Uterus (tissue), 3 donors: ENCODE measurements at regions not wholly inside any gene's neighbourhood (a gene's known extent, or its start where the extent isn't known, plus 50 kb on each side); places are given as distances from the start of the nearest gene placed in this dataset.
"Not testable (repeated sequence)": the region's sequence is repeated elsewhere in the genome, so short reads cannot be mapped to it uniquely, and the experiment has no call there.

Experiments used
- DNase-seq, 2 donors: peaks; one replicate each; pipeline ENCODE4 v3.0.0-alpha.2; 2019 to 2020
- H3K27ac ChIP-seq, 2 donors: fragments of 200-600 bp; sonication (generic); 1 replicate in 1 of 2; 2 replicates in 1 of 2; pipeline ENCODE4 v1.5.1; 2016 to 2018
- H3K27me3 ChIP-seq, 2 donors: fragments of 200-600 bp; sonication (generic); one replicate each; pipeline ENCODE4 v1.5.1; 2018 to 2019; ENCODE audit warnings: control low read depth in 1 of 2
- H3K36me3 ChIP-seq, 2 donors: fragments of 200-600 bp; sonication (generic); one replicate each; pipeline ENCODE4 v1.5.1; 2019; ENCODE audit warnings: control low read depth in 1 of 2
- H3K4me1 ChIP-seq, 2 donors: fragments of 200-600 bp; sonication (generic); one replicate each; pipeline ENCODE4 v1.5.1; 2018 to 2019; ENCODE audit warnings: control low read depth in 1 of 2
- H3K4me3 ChIP-seq, 2 donors: fragments of 200-600 bp; sonication (generic); 1 replicate in 1 of 2; 2 replicates in 1 of 2; pipeline ENCODE4 v1.5.1; 2018 to 2019; ENCODE audit warnings: mild to moderate bottlenecking in 1 of 2
- H3K9me3 ChIP-seq, 2 donors: fragments of 200-600 bp; sonication (generic); one replicate each; pipeline ENCODE4 v1.5.1; 2019; ENCODE audit warnings: control low read depth in 1 of 2
- POLR2A ChIP-seq, 2 donors: fragments of 450-650 bp; IDR thresholded peaks; one replicate each; pipeline ENCODE4 v1.6.1; 2016; ENCODE audit warnings: antibody characterized with exemption in 2 of 2, mild to moderate bottlenecking in 1 of 2, moderate library complexity in 1 of 2
- intact Hi-C: fragments of 100-400 bp; cut with DNase I; formaldehyde crosslinking; loops from one replicate; pipeline ENCODE4 v1.15.1; 2023; ENCODE audit warnings: low total_unique reads
- TF ChIP-seq, protein P1 (sequence below), 4 experiments: fragments of 200-600 bp in 2 of 4; fragments of 450-650 bp in 2 of 4; sonication (generic) in 2 of 4; IDR thresholded peaks; one replicate each; pipeline ENCODE4 v1.5.1; 2016 to 2019; ENCODE audit warnings: antibody characterized with exemption in 4 of 4, mild to moderate bottlenecking in 2 of 4, moderate library complexity in 1 of 4
- donor health status: DM: yes; HTN: yes; CAD: no.

DNA sequence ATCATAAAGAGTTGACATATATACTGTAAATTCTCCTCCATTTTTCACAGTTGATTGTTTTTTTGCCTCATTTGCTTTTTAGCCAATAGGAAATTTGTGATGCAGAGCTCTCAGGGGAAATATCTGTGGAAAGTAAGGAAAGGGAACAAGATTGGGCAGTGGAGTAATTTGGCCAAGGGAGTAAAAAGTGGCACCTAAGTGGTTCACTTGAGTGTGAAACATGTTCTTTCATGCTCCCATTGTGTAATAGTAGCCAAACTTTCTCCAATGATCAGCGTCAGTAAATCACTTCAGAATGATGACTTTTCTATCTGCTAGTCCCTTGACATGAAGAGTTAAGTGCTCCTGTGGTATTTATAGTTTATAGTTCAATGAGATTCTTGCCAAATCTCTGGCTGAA lies 141.9 kb upstream of the KCNJ3 start:
- no peak for TF ChIP-seq POLR2A (IDR thresholded peaks at IDR 0.05)
- TF ChIP-seq, protein P1, sequence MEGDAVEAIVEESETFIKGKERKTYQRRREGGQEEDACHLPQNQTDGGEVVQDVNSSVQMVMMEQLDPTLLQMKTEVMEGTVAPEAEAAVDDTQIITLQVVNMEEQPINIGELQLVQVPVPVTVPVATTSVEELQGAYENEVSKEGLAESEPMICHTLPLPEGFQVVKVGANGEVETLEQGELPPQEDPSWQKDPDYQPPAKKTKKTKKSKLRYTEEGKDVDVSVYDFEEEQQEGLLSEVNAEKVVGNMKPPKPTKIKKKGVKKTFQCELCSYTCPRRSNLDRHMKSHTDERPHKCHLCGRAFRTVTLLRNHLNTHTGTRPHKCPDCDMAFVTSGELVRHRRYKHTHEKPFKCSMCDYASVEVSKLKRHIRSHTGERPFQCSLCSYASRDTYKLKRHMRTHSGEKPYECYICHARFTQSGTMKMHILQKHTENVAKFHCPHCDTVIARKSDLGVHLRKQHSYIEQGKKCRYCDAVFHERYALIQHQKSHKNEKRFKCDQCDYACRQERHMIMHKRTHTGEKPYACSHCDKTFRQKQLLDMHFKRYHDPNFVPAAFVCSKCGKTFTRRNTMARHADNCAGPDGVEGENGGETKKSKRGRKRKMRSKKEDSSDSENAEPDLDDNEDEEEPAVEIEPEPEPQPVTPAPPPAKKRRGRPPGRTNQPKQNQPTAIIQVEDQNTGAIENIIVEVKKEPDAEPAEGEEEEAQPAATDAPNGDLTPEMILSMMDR (IDR thresholded peaks at IDR 0.05): no peak

DNA sequence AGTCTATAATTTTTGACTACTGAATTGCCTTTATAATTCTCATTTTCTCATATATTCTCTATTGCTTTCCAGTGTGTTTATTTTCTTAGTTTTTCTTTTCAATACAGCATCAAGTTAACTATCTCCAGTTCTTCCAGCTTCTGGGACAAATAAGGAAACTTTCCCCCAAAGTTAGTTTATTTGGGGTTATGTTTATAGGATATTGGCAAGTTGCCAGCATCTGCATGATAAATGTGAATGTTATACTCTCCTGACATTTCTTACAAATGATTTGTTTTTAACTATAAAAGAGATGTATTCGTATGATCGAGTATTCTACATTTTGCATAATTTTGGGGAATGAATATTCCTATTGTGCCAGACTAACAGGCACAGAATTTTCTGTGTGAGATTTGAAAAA lies 140.6 kb upstream of the KCNJ3 start:
- Histone ChIP-seq H3K9me3 (no peaks in the 10 kb centered on the region), H3K4me3 (no peak overlapping the region), H3K36me3 (no peaks in the 10 kb centered on the region), H3K4me1 (no peaks in the 10 kb centered on the region), H3K27ac (no peak overlapping the region), H3K27me3 (no peaks in the 10 kb centered on the region)
- intact Hi-C loops: no loop called here
- TF ChIP-seq, protein P1 (IDR thresholded peaks at IDR 0.05): no peak
- no peak for TF ChIP-seq POLR2A (IDR thresholded peaks at IDR 0.05)
- no peak for DNase-seq

More for the DNA sequence above, 141.9 kb upstream of the KCNJ3 start:
- no peak overlapping the region for H3K4me3 ChIP-seq
- DNase-seq: no peak
- no peaks in the 10 kb centered on the region for H3K4me1 ChIP-seq
- no peaks in the 10 kb centered on the region for H3K27me3 ChIP-seq
- no peaks in the 10 kb centered on the region for H3K9me3 ChIP-seq
- H3K27ac ChIP-seq: no peak overlapping the region
- intact Hi-C loops: no loop called here
- no peaks in the 10 kb centered on the region for H3K36me3 ChIP-seq

DNA sequence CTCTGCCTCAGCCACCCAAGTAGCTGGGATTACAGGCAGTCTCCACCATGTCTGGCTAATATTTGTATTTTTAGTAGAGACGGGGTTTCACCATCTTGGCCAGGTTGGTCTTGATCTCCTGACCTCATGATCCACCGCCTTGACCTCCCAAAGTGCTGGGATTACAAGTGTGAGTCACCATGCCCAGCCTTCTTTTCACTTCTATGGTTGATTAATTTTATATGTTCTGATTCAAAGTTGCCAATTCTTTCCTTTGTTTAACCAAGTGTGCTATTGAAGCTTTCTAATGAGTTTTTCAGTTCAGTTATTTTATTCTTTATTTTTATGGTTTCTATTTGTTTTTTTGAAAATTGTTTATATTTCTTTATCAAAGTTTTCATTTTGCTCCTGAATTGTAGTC lies 133.1 kb upstream of the KCNJ3 start:
- intact Hi-C loops: no loop called here
- Histone ChIP-seq H3K9me3 (no peaks in the 10 kb centered on the region), H3K4me3 (no peak overlapping the region), H3K4me1 (no peaks in the 10 kb centered on the region), H3K27me3 (no peaks in the 10 kb centered on the region), H3K36me3 (no peaks in the 10 kb centered on the region), H3K27ac (no peak overlapping the region)
- TF ChIP-seq, protein P1 (IDR thresholded peaks at IDR 0.05): no peak
- TF ChIP-seq POLR2A (IDR thresholded peaks at IDR 0.05): no peak
- no peak for DNase-seq

DNA sequence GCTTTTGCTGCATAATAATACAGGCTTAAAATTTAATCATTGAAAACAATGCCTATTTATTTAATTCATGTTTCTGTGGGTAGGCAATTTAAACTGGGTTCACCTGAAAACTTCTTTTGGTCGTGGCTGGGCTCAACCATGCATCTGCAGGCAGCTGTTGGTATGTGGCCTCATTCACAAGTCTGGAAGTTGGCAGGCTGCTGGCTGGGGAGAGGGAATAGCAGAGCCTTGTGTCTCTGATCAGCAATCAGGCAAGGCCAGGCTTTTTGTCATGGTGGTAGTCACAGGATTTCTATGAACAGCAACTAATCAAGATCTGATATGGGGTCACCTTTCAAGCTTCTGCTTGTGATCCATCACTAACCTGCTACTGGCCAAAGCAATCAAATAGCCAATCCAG lies 130.1 kb upstream of the KCNJ3 start:
- Histone ChIP-seq H3K36me3 (no peaks in the 10 kb centered on the region), H3K27me3 (no peaks in the 10 kb centered on the region), H3K9me3 (no peaks in the 10 kb centered on the region), H3K4me1 (no peaks in the 10 kb centered on the region), H3K27ac (no peak overlapping the region), H3K4me3 (no peak overlapping the region)
- TF ChIP-seq POLR2A (IDR thresholded peaks at IDR 0.05): no peak
- TF ChIP-seq, protein P1 (IDR thresholded peaks at IDR 0.05): no peak
- intact Hi-C loops: no loop called here
- no peak for DNase-seq

DNA sequence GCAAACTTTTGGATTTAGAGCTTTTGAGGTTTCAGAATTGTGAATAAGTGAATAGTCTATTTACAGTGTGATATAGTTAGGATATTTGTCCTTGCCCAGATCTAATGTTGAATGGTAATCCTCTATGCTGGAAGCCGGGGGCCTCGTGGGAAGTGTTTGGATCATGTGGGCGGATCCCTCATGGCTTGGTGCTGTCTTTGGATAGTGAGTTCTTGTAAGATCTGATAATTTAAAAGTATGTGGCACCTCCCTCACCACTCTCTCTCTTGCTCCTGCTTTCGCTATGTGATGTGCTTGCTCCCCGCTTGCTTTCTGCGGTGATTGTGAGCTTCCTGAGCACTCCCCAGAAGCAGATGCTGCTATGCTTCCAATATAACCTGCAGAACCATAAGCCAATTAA lies 128.0 kb upstream of the KCNJ3 start:
- Histone ChIP-seq H3K36me3 (no peaks in the 10 kb centered on the region), H3K27ac (no peak overlapping the region), H3K27me3 (no peaks in the 10 kb centered on the region), H3K4me3 (no peak overlapping the region), H3K9me3 (no peaks in the 10 kb centered on the region), H3K4me1 (no peaks in the 10 kb centered on the region)
- intact Hi-C loops: no loop called here
- TF ChIP-seq, protein P1 (IDR thresholded peaks at IDR 0.05): no peak
- no peak for TF ChIP-seq POLR2A (IDR thresholded peaks at IDR 0.05)
- no peak for DNase-seq

DNA sequence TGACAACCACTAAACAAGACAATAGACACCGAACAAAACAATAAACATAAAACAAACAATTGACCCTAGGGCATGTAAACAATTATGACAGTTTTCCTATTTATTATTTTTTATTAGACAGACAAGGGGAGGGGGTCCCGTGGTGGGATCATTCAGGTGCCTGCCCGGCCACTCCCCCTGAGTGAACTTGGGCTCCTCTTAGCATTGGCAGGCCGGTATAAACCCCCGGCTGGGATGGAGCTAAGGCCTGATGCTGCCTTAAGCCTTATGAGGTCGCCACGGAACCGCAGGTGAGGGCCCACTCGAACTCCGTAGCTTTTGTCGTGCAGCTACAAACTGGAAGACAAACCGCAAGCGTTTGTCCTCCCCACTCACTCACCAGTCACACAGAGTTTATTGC lies 121.8 kb upstream of the KCNJ3 start:
- H3K4me1 ChIP-seq, H3K27ac ChIP-seq, intact Hi-C loops, H3K36me3 ChIP-seq, H3K9me3 ChIP-seq, DNase-seq, H3K27me3 ChIP-seq, H3K4me3 ChIP-seq: not testable (repeated sequence)
